ENCODE measurements at regions not wholly inside any gene's neighbourhood (a gene's known extent, or its start where the extent isn't known, plus 50 kb on each side); places are given as distances from the start of the nearest gene placed in this dataset.

- DNase-seq: no peak
Measured at GRCh38 chr2:56444339-56444738, 260.5 kb downstream of the CCDC85A start.

GRCh38 chr2:56448403-56449001 lies 264.7 kb downstream of the CCDC85A start:
- DNase-seq: no peak

GRCh38 chr2:56449002-56449431 lies 265.2 kb downstream of the CCDC85A start:
- no peak for DNase-seq

- no peak for DNase-seq
Measured at GRCh38 chr2:56449449-56449860, 265.7 kb downstream of the CCDC85A start.

- no peak for DNase-seq
Measured at GRCh38 chr2:56450047-56450446, 266.3 kb downstream of the CCDC85A start.

- DNase-seq: no peak
Measured at GRCh38 chr2:56450772-56451171, 267.0 kb downstream of the CCDC85A start.

GRCh38 chr2:56455642-56456041 lies 271.9 kb downstream of the CCDC85A start:
- DNase-seq: no peak

GRCh38 chr2:56456791-56457190 lies 273.0 kb downstream of the CCDC85A start:
- DNase-seq: no peak

GRCh38 chr2:56460508-56460907 lies 276.7 kb downstream of the CCDC85A start:
- DNase-seq: no peak

- DNase-seq: no peak
Measured at GRCh38 chr2:56464066-56464465, 280.3 kb downstream of the CCDC85A start.

GRCh38 chr2:56464613-56465012 lies 280.8 kb downstream of the CCDC85A start:
- no peak for DNase-seq

- no peak for DNase-seq
Measured at GRCh38 chr2:56465491-56465890, 281.7 kb downstream of the CCDC85A start.

- DNase-seq: no peak
Measured at GRCh38 chr2:56473524-56473923, 289.7 kb downstream of the CCDC85A start.

- no peak for DNase-seq
Measured at GRCh38 chr2:56474412-56475158, 290.8 kb downstream of the CCDC85A start.

GRCh38 chr2:56475191-56475590 lies 291.4 kb downstream of the CCDC85A start:
- no peak for DNase-seq

GRCh38 chr2:56476509-56477071 lies 292.8 kb downstream of the CCDC85A start:
- no peak for DNase-seq

GRCh38 chr2:56478027-56478426 lies 294.2 kb downstream of the CCDC85A start:
- DNase-seq: no peak

GRCh38 chr2:56483081-56483480 lies 299.3 kb downstream of the CCDC85A start:
- DNase-seq: no peak

GRCh38 chr2:56484906-56485305 lies 301.1 kb downstream of the CCDC85A start:
- no peak for DNase-seq

GRCh38 chr2:56500317-56500716 lies 316.5 kb downstream of the CCDC85A start:
- DNase-seq: no peak

- no peak for DNase-seq
Measured at GRCh38 chr2:56502616-56503015, 318.8 kb downstream of the CCDC85A start.

GRCh38 chr2:56505885-56506284 lies 322.1 kb downstream of the CCDC85A start:
- DNase-seq: no peak

- DNase-seq: no peak
Measured at GRCh38 chr2:56508662-56509061, 324.9 kb downstream of the CCDC85A start.

- no peak for DNase-seq
Measured at GRCh38 chr2:56510610-56511009, 326.8 kb downstream of the CCDC85A start.
